MM.1S (cell line): ENCODE measurements at regions not wholly inside any gene's neighbourhood (a gene's known extent, or its start where the extent isn't known, plus 50 kb on each side); places are given as distances from the start of the nearest gene placed in this dataset.

Source experiments
- CTCF ChIP-seq: fragments of 300-600 bp; sonication (generic); IDR thresholded peaks from 2 replicates; pipeline ENCODE4 v1.5.1; 2016; ENCODE audit warnings: antibody characterized with exemption, low read length, mixed read lengths
- EZH2 ChIP-seq: fragments of 300-600 bp; sonication (generic); optimal IDR thresholded peaks from 2 replicates; pipeline ENCODE3; 2017; ENCODE audit warnings: low read depth, mild to moderate bottlenecking, antibody characterized with exemption, low read length, mixed read lengths
- EZH2phosphoT487 ChIP-seq: fragments of 300-600 bp; sonication (generic); IDR thresholded peaks from 2 replicates; pipeline ENCODE4 v1.6.1; 2018; ENCODE audit warnings: antibody characterized with exemption, low read length

GRCh38 chr1:34315974-34316373 lies 139.3 kb downstream of the C1orf94 start:
- TF ChIP-seq CTCF: no peak
- no peak for TF ChIP-seq EZH2
- TF ChIP-seq EZH2phosphoT487: no peak
